HEK293T (cell line): ENCODE measurements at regions not wholly inside any gene's neighbourhood (a gene's known extent, or its start where the extent isn't known, plus 50 kb on each side); places are given as distances from the start of the nearest gene placed in this dataset.

ENCODE experiments used
- CTCF ChIA-PET: fragments of 350-600 bp; formaldehyde crosslinking; extraction: SDS; loops from one replicate; lab custom pipeline; 2021; ENCODE audit warnings: antibody characterized with exemption, inconsistent platforms; lab: Yijun Ruan, JAX
- POLR2A ChIA-PET: fragments of 350-600 bp; formaldehyde crosslinking; extraction: SDS; loops from one replicate; lab custom pipeline; 2020; ENCODE audit warnings: antibody characterized with exemption, inconsistent platforms; lab: Yijun Ruan, JAX
- DNase-seq: peaks from one replicate; pipeline ENCODE4 v3.0.0; 2012; ENCODE audit warnings: mixed read lengths; ENCODE audit errors: extremely low spot score
- ARNT ChIP-seq: fragments of 450-650 bp; IDR thresholded peaks from 2 replicates; pipeline ENCODE4 v1.6.1; 2017; ENCODE audit warnings: mild to moderate bottlenecking
- BHLHE40 ChIP-seq: fragments of 450-650 bp; IDR thresholded peaks from 2 replicates; pipeline ENCODE4 v1.6.1; 2016; ENCODE audit warnings: mild to moderate bottlenecking, moderate library complexity, borderline replicate concordance
- CTBP1 ChIP-seq: fragments of 450-650 bp; IDR thresholded peaks from 2 replicates; pipeline ENCODE4 v1.6.1; 2016; ENCODE audit warnings: borderline replicate concordance
- ELF4 ChIP-seq: fragments of 450-650 bp; IDR thresholded peaks from 2 replicates; pipeline ENCODE4 v1.6.1; 2017; ENCODE audit warnings: antibody characterized with exemption
- FOXA1 ChIP-seq: fragments of 450-650 bp; IDR thresholded peaks from 2 replicates; pipeline ENCODE4 v1.6.1; 2016; ENCODE audit warnings: mild to moderate bottlenecking
- FOXK2 ChIP-seq: fragments of 450-650 bp; IDR thresholded peaks from 2 replicates; pipeline ENCODE4 v1.6.1; 2016; ENCODE audit warnings: mild to moderate bottlenecking
- FOXM1 ChIP-seq: fragments of 450-650 bp; IDR thresholded peaks from 2 replicates; pipeline ENCODE4 v1.6.1; 2017; ENCODE audit warnings: mild to moderate bottlenecking, borderline replicate concordance
- HDGF ChIP-seq: fragments of 450-650 bp; IDR thresholded peaks from 2 replicates; pipeline ENCODE4 v1.6.1; 2017; ENCODE audit warnings: antibody characterized with exemption, borderline replicate concordance
- L3MBTL2 ChIP-seq: fragments of 450-650 bp; conservative IDR thresholded peaks from 2 replicates; pipeline ENCODE4 v1.6.1; 2016; ENCODE audit warnings: mild to moderate bottlenecking
- LEF1 ChIP-seq: fragments of 450-650 bp; IDR thresholded peaks from 2 replicates; pipeline ENCODE4 v1.6.1; 2017; ENCODE audit warnings: mild to moderate bottlenecking, borderline replicate concordance
- NFRKB ChIP-seq: fragments of 450-650 bp; IDR thresholded peaks from 2 replicates; pipeline ENCODE4 v1.6.1; 2016; ENCODE audit warnings: mild to moderate bottlenecking, moderate library complexity
- PKNOX1 ChIP-seq: fragments of 450-650 bp; IDR thresholded peaks from 2 replicates; pipeline ENCODE4 v1.6.1; 2016
- SP1 ChIP-seq: fragments of 450-650 bp; IDR thresholded peaks from 2 replicates; pipeline ENCODE4 v1.6.1; 2017
- SUZ12 ChIP-seq: fragments of 450-650 bp; IDR thresholded peaks from 2 replicates; pipeline ENCODE4 v1.6.1; 2016; ENCODE audit warnings: mild to moderate bottlenecking
- TARDBP ChIP-seq: fragments of 450-650 bp; IDR thresholded peaks from 2 replicates; pipeline ENCODE4 v1.6.1; 2016
- ZNF384 ChIP-seq: fragments of 450-650 bp; IDR thresholded peaks from 2 replicates; pipeline ENCODE4 v1.6.1; 2016

GRCh38 chr2:41909584-41909983, 138.2 kb upstream of the PKDCC start:
- ChIA-PET POLR2A (no interaction called here), CTCF (interaction anchor here (0.6 kb wide), 1 partner anchor 38 kb away, joined by 3 read pairs; no protein-coding TSS in a partner anchor)
- no peak for TF ChIP-seq FOXK2
- TF ChIP-seq ARNT, result no peak
- TF ChIP-seq LEF1, result no peak
- TF ChIP-seq PKNOX1, result no peak
- TF ChIP-seq HDGF, result no peak
- no peak for TF ChIP-seq TARDBP
- no peak for TF ChIP-seq FOXM1
- no peak for TF ChIP-seq NFRKB
- TF ChIP-seq BHLHE40, result no peak
- no peak for TF ChIP-seq SP1
- TF ChIP-seq L3MBTL2, result no peak
- no peak for TF ChIP-seq FOXA1
- TF ChIP-seq ELF4, result no peak
- no peak for TF ChIP-seq SUZ12
- TF ChIP-seq ZNF384, result no peak
- TF ChIP-seq CTBP1, result no peak
- DNase-seq, result no peak

GRCh38 chr2:41910126-41910525, 137.7 kb upstream of the PKDCC start:
- no peak for TF ChIP-seq NFRKB
- TF ChIP-seq SP1, result no peak
- no peak for TF ChIP-seq PKNOX1
- no peak for TF ChIP-seq FOXA1
- no peak for TF ChIP-seq SUZ12
- TF ChIP-seq ARNT, result no peak
- no peak for TF ChIP-seq ELF4
- TF ChIP-seq FOXK2, result no peak
- TF ChIP-seq BHLHE40, result no peak
- TF ChIP-seq FOXM1, result no peak
- TF ChIP-seq L3MBTL2, result no peak
- TF ChIP-seq HDGF, result no peak
- TF ChIP-seq ZNF384, result no peak
- TF ChIP-seq LEF1, result no peak
- TF ChIP-seq CTBP1, result no peak
- no peak for TF ChIP-seq TARDBP
- POLR2A ChIA-PET, result no interaction called here
- CTCF ChIA-PET, result interaction anchor here (0.6 kb wide), 1 partner anchor 39 kb away, joined by 3 read pairs; no protein-coding TSS in a partner anchor
- DNase-seq, result no peak

- POLR2A ChIA-PET, result no interaction called here
- DNase-seq, result no peak
- CTCF ChIA-PET, result no interaction called here
- TF ChIP-seq PKNOX1 (no peak), HDGF (no peak), FOXA1 (no peak), L3MBTL2 (no peak), ELF4 (no peak), ARNT (no peak), BHLHE40 (no peak), LEF1 (no peak), FOXM1 (no peak), ZNF384 (no peak), SUZ12 (no peak), SP1 (no peak), CTBP1 (no peak), NFRKB (no peak), FOXK2 (no peak), TARDBP (no peak)
Measured at GRCh38 chr2:41911033-41911432, 136.8 kb upstream of the PKDCC start.

GRCh38 chr2:41912337-41912736, 135.5 kb upstream of the PKDCC start:
- ChIA-PET POLR2A (no interaction called here), CTCF (no interaction called here)
- no peak for TF ChIP-seq L3MBTL2
- TF ChIP-seq TARDBP, result no peak
- no peak for TF ChIP-seq FOXK2
- no peak for TF ChIP-seq FOXA1
- TF ChIP-seq ARNT, result no peak
- TF ChIP-seq LEF1, result no peak
- no peak for TF ChIP-seq CTBP1
- TF ChIP-seq HDGF, result no peak
- TF ChIP-seq FOXM1, result no peak
- TF ChIP-seq PKNOX1, result no peak
- TF ChIP-seq SP1, result no peak
- no peak for TF ChIP-seq BHLHE40
- no peak for TF ChIP-seq ZNF384
- no peak for TF ChIP-seq SUZ12
- TF ChIP-seq NFRKB, result no peak
- no peak for TF ChIP-seq ELF4
- no peak for DNase-seq

GRCh38 chr2:41912776-41913175, 135.0 kb upstream of the PKDCC start:
- TF ChIP-seq PKNOX1 (no peak), NFRKB (no peak), SP1 (no peak), FOXA1 (no peak), HDGF (no peak), TARDBP (no peak), FOXK2 (no peak), ARNT (no peak), BHLHE40 (no peak), SUZ12 (no peak), CTBP1 (no peak), ZNF384 (no peak), FOXM1 (no peak), L3MBTL2 (no peak), ELF4 (no peak), LEF1 (no peak)
- ChIA-PET CTCF (no interaction called here), POLR2A (no interaction called here)
- DNase-seq, result no peak
